DMS114 treated with DMSO at 0.1 percent for 48 hours (cell line): ENCODE measurements at regions not wholly inside any gene's neighbourhood (a gene's known extent, or its start where the extent isn't known, plus 50 kb on each side); places are given as distances from the start of the nearest gene placed in this dataset.

Experiments
- DNase-seq: peaks from one replicate; lab custom pipeline; 2025; ENCODE audit not compliant: unreplicated experiment; lab: John Stamatoyannopoulos, UW

DNA sequence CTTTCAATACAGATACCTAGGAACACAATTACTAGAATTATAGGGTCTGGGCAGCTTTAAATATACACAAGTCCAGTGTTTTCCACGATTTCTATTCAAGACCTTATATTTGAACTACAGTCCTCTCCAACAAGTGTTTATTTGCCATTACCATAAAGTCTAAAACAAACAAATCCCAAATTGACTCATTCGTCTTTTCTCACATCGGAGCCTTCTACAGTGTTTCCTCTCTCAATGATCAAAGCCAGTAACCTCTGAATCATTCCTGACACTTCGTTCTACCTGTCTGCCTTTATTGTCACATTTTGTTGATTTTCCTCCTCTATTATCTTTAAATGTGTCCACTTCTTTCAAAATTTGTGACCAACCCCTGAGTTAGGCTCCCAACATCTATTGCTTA is 1356.5 kb upstream of the SLC10A2 start:
- DNase-seq: no peak

DNA sequence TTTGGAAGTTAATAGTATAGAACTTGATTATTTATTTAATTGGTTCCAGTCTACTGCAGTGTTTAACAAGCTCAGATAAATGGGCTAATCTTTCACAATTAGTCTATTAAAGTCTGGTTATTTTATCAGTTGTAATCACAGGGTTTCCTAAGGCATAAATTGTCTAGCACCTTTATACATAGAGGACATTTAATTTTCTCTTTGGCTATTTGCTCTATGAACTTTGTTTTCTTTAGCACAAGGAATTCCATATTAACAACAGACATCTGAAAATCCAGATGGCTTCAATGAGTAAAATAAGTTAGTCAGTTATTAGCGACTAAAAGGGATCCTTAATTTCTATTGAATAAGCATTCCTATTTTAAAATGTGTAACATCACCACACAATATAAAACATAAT is 1350.8 kb upstream of the SLC10A2 start:
- no peak for DNase-seq

DNA sequence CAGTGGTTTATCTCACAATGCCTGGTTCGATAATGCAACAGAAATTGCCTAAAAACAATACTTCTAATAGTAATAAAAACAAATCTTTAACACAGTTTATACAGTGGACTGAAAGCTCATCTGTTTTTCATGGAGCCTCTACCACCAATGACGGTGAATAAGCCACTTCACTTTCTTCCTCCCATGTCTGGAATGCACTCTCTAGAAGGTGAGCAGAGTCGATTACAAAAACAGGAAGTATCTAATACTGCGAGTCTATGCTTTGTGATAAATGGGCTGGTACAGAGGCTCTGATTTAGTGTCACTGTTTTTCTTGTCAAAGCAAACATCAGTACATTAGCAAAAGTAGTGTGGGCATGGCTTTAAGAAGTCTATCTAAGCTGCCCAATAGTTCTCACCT is 1348.6 kb upstream of the SLC10A2 start:
- DNase-seq: no peak

DNA sequence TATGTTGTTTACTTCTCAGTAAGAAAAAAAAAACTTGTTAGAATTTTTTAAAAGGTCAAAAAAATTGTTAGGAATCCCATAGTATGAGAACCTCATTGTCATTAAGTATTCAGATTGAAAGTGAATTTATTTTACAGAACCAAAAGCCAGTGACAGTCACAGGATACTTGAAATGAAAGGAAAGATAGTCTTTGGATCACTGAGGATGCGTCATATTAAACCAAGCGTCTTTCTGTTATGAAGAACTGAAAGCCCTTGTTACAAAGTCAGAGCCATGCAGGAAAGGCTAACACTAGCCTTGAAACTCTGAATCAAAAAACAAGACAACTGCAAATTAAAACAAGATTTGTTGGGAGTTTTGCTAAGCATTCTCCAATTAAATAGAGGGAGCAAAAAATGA is 1348.0 kb upstream of the SLC10A2 start:
- DNase-seq: no peak

DNA sequence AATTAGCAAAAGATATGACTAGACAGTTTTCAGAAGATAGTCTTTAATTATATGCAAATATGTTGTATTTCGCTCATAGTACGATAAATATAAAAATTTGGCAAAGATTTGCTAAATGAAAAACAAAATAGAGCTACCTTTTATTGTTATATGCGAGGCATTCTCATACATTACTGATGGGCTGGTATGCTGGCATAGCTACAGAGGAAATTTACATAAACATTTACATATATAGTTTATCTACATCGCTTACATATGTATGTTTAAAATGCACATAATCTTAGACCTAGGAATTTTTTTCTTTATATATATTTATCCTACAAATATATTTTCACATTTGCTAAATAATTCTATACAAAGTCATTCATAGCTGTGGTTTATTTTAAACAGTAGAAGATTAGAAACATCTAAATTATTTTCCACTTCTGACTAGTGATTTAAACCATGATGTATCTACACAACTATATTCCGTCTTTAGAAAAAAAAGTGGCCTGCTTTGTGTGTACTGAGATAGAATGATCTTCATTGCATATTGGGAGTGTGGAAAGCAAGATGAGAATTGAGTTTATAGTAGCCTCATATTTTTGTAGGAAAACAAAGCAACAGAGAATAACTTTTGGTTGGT is 1345.0 kb upstream of the SLC10A2 start:
- DNase-seq: no peak

DNA sequence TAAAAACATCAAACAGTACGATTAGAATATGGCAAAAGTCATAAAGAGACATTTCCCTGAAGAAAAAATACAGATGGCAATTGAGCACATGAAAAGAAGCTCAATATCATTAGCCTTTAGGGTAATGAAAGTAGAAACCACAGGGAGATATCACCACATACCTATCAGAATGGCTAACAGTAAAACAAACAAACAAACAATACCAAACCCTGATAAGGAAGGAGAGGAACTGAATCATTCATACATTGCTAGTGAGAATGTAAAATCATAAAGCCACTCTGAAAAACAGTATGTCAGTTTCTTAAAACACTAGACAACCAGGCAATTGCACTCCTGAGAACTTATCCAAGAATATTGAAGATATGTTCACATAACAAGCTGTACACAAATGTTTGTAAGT is 1342.5 kb upstream of the SLC10A2 start:
- no peak for DNase-seq

DNA sequence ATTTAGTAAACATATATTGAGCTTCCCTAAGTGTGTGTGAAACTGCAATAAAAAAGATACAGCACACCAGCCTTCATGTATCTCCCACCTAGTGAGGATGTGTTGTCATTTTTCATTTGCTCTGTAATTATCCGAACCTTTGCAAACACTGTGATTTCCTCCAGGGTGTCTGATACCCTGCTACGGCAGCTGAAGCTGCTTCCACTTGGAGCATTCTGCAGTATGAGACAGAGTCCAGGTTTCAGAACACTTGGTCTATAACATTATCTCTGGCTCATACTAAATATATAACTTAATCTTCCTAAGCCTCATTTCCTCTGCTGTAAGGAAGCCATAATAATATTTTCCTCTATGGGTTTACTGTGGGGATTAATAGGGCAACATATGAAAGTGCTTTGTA is 1338.1 kb upstream of the SLC10A2 start:
- no peak for DNase-seq

DNA sequence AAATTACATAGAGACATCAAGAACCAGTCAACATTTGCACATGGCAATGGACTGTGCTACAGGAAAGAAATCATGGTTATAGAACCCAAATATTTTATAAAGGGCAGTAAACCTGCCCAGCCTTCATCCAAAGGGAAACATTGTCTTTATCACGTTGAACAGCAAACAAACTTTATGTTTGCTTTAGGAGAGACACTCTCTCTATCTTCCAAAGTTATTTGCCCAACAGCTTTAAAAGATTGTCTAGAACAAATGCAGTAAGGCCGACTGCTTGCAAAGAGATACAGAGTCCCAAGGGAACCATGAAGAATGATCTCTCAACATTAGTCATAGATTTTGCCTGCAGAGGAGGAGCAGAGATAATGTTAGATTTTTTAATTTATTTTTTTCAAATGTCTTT is 1323.5 kb upstream of the SLC10A2 start:
- DNase-seq: no peak

DNA sequence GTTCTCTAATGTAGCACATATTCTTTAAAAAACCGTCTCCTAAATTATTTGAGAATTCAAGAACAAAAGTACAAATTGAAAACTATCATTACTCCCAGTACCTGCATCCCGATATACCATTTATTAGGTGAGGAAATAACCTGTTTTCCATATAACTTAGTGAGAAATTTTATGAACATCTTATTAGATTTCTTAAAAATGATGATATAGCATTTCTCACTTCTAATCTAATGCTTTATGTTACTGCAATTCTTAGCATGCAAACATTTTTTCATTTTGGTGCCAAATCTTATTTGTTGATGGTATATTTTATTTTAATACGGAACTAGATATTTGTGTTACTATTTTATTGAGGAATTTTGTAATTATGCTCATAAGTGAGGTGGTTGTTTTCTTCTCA is 1321.3 kb upstream of the SLC10A2 start:
- no peak for DNase-seq

DNA sequence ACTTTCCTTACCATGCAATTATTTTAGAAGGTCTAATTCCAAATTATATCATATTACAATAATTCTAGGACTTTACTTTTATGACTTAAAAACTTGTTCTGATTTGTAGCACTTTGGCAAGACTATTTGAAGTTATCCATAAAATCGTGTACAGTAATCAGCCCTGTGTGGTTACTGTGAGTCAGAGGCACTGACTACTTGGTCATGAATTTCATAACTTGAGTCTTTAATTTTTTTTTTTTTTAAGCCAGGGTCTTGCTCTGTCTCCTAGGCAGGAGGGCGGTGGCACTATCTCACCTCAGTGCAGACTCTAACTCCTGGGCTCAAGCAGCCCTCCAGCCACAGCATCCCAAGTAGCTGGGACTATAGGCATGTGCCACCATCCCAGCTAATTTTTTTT is 1319.2 kb upstream of the SLC10A2 start:
- DNase-seq: no peak

DNA sequence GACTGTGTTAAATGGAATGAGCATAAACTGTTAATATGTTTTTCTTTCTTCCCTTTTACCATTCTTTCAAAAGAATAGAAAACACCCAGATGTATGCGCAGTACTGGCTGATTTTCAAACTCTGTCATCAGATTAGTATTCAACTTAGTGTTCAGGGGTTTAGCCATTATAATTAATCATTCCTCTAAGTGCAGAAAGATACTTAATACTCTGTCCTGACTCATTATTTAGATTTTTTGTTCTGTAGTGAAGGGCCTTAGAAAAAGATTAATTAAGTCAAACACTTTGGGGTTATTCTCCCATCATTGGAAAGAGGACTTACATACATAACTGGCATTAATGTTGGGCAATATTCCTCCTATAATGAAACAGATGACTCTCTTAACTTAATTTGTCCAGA is 1316.7 kb upstream of the SLC10A2 start:
- no peak for DNase-seq

DNA sequence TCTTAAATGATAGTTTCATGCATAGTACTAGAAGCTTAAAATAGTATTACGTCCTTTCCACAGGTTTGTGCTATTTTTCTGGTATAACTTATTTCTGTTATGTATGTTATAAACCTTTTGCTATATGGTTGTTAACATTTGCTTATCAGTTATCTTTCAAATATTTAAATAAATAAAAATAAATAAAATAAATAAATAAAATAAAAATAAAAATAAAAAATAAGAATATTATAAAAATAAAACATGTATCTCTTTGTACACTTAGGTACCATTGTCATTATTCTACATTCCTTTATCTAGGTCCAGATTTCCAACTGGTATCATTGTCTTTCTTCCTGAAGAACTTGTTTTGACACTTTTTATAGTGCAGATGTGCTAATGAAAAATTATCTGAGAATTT is 1310.4 kb upstream of the SLC10A2 start:
- DNase-seq: no peak

DNA sequence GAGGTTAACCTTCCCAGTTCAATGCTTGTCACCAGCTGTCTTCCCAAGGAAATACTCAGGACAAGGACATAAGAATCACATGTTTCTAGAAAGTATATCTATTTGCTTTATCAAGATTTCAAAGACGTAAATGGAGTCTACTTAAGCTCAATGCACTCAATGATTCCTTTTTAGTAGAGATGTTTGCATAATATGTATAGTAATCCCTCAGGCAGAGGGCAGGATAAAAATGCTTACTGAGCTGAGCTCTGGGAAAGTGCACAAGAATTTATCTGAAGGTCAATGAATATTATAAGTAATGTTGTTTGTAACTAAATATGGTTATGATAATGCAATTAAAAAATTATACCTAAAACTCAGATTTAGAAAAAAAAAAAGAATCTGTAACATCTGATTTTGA is 1309.4 kb upstream of the SLC10A2 start:
- no peak for DNase-seq

DNA sequence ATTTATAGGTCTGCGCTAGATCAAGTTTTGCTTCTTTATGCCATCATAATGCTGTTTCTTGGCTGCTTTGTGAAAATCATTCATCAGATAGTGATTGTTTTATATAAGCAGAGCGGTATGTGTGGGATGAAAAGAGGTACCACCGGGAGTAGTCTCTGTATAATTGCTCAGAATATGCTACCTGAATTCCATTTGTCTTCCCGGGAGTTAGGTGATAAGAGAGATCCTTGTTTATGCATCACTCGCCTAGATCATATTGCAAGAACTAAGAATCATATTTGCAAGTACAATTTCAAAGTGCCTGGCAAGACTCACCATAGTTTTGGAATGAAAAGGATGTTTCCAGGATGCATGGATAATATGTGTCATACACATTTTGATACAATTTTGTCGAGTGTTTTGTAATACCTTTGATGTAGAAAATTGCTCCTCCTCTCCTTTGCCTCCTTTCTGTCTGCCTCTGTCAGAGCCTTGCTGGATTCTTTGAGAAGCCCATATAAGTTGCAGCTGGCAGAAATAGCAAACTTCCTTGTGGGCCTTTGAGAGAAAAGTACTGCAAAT is 1306.0 kb upstream of the SLC10A2 start:
- DNase-seq: no peak

DNA sequence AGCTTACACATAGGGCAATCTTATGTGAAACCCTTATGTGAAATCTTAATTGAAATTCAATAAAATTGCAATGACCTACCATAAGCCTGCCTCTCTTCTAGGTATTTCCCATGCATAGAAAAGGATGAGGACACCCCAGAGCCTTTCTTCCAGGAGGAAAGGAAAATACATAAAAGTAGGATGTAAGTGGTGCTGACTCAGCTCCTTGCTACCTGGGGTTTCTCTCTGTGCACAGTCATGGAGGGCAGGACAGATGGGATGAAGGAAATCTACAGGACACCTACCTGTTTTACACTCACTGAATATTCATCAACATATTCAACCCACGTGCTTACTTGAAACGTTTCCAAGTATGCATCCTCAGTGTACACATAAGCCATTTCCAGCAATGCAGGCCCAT is 1299.2 kb upstream of the SLC10A2 start:
- DNase-seq: no peak

DNA sequence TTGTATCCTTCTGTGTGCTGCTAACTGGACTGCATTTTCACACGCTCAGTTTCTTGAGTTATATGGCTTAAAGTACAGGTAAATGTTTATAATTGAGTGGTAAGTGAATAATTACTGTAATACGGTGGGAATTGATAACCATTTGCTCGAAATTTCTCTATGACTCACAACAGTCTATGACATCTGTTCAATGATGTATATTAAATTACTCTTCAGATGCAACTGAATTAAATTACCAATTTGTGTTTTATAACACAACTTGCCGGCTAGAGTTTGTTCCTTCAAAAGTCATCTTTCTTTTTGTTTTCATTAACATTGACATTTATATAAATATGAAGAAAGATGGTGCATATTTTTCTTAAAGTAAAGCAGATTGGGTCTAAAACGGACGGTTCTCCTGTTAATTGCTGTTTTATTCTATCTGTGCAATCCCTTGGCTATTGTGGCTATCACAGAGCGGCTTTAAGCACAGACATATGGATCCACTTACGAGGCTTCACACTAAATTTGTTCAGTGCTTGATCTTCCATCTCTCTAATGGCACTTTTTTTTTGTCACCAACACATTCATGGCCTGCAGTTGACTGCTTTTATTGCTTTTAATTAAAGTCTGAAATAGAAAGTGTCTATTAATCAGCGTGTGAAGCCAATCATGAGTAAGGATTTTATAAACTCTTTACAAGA is 1291.6 kb upstream of the SLC10A2 start:
- no peak for DNase-seq

DNA sequence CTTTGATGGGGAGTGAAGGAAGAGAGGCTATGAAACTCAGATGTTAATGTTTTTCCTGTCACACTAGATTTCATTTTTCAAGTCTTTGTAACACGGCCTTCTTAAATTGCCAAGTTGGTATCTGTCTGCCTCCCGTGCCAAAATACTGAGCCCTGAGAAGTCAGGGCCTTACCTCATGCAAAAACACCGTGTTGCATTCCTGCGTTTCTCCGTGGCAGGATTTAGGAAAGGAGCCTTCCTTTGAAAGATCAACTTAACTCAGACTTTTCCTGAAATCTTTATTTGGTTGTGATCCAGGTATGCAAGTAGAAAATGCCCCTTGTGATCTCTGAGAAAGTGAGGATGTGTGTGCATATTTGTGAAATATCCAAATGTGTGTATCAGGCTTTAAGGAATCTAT is 1291.0 kb upstream of the SLC10A2 start:
- DNase-seq: no peak

DNA sequence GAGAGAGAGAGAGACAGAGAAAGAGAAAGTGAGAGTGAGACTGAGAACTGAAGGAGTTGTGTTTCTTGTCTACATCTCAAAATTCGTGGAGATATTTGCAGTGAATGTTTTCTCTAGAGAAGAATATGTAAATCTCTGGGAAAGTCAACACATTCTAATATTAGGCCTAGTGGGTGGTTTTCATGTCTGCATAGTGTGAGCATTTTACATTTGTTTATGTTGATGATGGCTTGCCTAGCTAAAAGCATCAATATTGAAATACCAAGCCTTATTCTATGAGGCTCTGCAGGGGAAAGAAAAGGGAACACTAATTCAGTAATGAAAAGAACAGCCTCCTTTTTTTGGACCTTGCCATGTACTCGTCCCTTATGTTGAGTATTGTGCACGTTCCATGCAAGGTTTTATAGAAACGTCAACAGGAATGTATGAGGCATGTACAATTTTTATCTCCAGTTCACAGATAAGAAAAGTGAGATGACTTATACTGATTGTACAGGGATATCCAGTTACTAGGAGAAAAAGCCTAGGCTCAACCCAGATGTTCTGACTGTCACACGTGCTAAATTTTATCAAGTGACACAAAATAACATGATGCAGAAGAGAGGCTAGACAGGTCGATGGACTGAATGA is 1288.9 kb upstream of the SLC10A2 start:
- DNase-seq: no peak

DNA sequence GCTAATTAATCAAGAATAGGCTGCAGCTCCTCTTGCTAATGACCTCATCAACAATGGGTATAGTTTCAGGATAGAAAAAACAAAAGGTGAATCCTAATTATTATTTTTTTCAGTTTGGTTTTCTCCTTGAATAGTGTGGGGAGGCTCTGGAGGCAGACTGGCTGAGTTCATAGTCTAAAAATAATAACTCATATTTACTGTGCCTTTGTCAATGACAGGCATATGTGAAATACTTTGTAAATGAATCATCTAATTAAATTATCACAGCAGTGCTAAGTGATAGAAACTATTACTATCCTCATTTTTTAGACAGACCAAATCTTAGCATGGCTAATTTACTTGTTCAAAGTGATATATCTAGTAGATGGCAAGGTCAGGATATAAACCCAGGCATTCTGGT is 1261.0 kb upstream of the SLC10A2 start:
- no peak for DNase-seq

DNA sequence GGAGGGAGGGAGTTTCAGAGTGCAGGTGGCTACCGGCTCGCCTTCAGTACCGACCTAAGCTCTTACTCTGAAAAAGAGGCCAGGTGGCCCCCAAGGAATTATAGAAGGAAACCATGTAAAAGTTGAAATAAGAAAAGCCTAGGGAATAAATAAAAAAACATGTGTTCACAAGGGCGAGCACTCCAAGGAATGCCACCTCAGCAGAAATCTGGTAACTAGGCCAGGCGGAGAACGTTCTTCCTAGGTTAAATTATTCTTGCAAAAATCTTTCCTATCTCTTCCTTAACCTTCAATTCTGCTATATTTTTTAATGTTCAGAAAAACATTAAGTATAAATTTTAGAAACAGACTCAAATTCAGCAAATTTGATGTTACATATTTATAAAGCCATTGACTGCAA is 1260.3 kb upstream of the SLC10A2 start:
- no peak for DNase-seq

DNA sequence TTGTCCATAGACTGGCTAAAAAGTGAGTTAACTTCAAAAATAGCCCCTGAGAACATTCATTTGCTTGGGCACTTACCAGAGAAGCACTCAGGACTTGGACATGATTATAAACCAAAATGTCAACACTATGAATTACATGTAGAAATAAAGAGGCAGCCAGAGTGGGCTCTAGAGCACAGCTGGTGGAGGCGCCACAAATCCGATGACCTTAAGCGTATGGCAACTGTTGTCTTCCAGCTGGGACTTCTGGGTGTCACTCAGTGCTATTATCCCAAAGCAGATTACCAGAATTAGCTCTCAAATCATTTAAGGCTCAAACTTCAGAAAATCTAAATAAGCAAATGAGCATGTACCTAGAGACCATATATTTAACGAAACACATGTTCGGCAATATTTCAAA is 1255.5 kb upstream of the SLC10A2 start:
- no peak for DNase-seq

DNA sequence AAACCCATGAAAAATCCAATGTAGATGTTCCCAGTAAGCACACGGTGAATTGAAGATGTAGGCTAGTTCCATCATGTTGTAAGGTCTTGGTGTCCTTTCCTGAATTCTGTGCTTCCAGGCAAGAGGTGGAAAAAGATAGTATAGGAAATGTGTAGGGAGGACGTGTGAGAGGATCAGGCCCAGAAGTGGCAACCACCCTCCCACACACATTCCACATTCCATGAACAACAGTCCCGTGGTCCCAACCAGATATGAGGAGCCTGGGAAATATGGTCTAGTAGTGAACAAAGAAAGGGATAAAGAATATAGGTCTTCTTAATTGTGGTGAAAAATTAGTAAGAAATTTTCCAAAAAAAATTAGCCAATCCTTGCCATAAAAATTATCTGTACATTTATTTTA is 1254.2 kb upstream of the SLC10A2 start:
- DNase-seq: no peak
